ENCODE measurements at regions not wholly inside any gene's neighbourhood (a gene's known extent, or its start where the extent isn't known, plus 50 kb on each side); places are given as distances from the start of the nearest gene placed in this dataset.

GRCh38 chr10:130483691-130484467 is 347.7 kb downstream of the GLRX3 start:
- TF ChIP-seq EZH2 (IDR thresholded peaks at IDR 0.05; ENCODE audit: insufficient read depth, poor library complexity, severe bottlenecking) (no peak), EZH2phosphoT487 (IDR thresholded peaks at IDR 0.05; ENCODE audit: insufficient read depth, low read depth) (no peak)

All from GM23248 (cell line).